ENCODE measurements at regions not wholly inside any gene's neighbourhood (a gene's known extent, or its start where the extent isn't known, plus 50 kb on each side); places are given as distances from the start of the nearest gene placed in this dataset.

DNA sequence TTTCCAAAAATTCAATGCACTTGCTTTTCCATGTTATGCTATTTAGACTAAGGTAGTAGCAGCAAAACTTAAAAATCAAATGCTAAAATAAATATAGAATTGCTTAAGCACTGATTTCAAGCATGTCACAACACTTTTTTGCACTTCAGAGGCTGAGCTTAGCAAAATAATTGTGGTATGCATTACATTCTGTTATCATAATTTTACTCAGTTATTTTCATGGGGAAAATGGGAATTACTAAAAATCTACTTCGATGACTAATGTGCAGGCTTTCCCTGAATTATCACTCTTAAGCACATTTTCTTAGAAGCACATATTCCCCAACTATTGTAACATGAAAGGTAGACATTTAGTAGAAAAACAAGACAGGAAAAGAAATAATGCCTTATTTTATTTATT, 322.4 kb upstream of the CBLB start:
- CTCF ChIA-PET: no interaction called here
- DNase-seq: no peak
- 79% methylated on average over 1 of the region's 1 CpG for WGBS (ENCODE audit: low lambda C conversion rate)

DNA sequence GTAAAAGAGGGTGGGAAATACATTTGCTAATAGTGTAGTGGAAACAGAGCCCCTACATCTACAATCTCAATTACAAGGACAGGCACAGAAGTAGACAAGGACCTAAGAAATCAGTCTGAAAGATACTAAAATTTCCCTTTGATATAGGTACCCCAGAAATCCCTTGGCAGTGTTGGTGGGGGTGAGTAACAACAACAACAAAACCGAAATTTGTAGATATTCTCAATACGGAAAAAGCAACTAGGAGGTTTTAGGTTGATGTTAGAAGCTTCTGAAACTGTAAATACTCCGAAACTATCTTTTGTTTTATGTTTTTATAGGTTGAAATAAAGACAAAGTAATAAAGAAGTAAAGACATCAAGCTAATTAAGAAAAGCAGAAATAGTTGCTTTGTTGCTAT, 323.1 kb upstream of the CBLB start:
- Histone ChIP-seq H4K20me1 (ENCODE audit: insufficient read depth) (no peaks in the 10 kb centered on the region), H3F3A (replicated peaks; ENCODE audit: insufficient read depth) (no peaks in the 10 kb centered on the region), H3K9me2 (0 out of 2 replicates have a peak, but pooled peaks cover 3% of the 10 kb centered on the region), H2AFZ (ENCODE audit: low read depth) (no peak overlapping the region), H3K79me2 (ENCODE audit: insufficient read depth) (no peaks in the 10 kb centered on the region), H3K4me2 (no peak overlapping the region), H3K4me1 (ENCODE audit: control insufficient read depth in 1 of 2, insufficient read depth in 2 of 2, low read depth in 1 of 2, low read length in 1 of 2) (no peaks in the 10 kb centered on the region; a peak in 1 of 4 replicates), H3K9me3 (no peaks in the 10 kb centered on the region), H3K9ac (no peak overlapping the region), H3K27ac (ENCODE audit: low read depth in 2 of 2, low read length in 1 of 2) (no peak overlapping the region), H3K4me3 (ENCODE audit: low read depth in 2 of 2, low read length in 1 of 2) (no peak overlapping the region), H3K36me3 (replicated peaks in 1 of 2; ENCODE audit: control insufficient read depth in 1 of 2, insufficient read depth in 2 of 2, low read length in 1 of 2) (no peaks in the 10 kb centered on the region), H3K27me3 (ENCODE audit: insufficient read depth) (no peaks in the 10 kb centered on the region)
- no peak for DNase-seq
- TF ChIP-seq, protein P1, sequence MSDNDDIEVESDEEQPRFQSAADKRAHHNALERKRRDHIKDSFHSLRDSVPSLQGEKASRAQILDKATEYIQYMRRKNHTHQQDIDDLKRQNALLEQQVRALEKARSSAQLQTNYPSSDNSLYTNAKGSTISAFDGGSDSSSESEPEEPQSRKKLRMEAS (IDR thresholded peaks at IDR 0.05; ENCODE audit: low read depth): no peak
- TF ChIP-seq FOXM1 (IDR thresholded peaks at IDR 0.05; ENCODE audit: low read depth) (no peak), FOXJ3 (CRISPR knock-in tag; IDR thresholded peaks at IDR 0.05) (no peak), RFX5 (IDR thresholded peaks at IDR 0.05; ENCODE audit: low read length) (no peak), NRF1 (IDR thresholded peaks at IDR 0.05; ENCODE audit: low read depth, low read length) (no peak), RCOR1 (IDR thresholded peaks at IDR 0.05; ENCODE audit: low read length) (no peak), ELF1 (IDR thresholded peaks at IDR 0.05) (no peak), RXRA (IDR thresholded peaks at IDR 0.05; ENCODE audit: borderline replicate concordance, low read depth) (no peak), FOSL2 (IDR thresholded peaks at IDR 0.05; ENCODE audit: borderline replicate concordance, low read depth) (no peak), CHD2 (IDR thresholded peaks at IDR 0.05; ENCODE audit: low read length, partially characterized antibody) (no peak), NFIC (IDR thresholded peaks at IDR 0.05; ENCODE audit: borderline replicate concordance) (no peak), YY1 (IDR thresholded peaks at IDR 0.05; ENCODE audit: low read depth) (no peak), MXI1 (IDR thresholded peaks at IDR 0.05; ENCODE audit: low read depth, low read length) (no peak), JUND (IDR thresholded peaks at IDR 0.05) (no peak), MEF2A (IDR thresholded peaks at IDR 0.05; ENCODE audit: borderline replicate concordance, low read depth) (no peak)
- TF ChIP-seq, protein P2, sequence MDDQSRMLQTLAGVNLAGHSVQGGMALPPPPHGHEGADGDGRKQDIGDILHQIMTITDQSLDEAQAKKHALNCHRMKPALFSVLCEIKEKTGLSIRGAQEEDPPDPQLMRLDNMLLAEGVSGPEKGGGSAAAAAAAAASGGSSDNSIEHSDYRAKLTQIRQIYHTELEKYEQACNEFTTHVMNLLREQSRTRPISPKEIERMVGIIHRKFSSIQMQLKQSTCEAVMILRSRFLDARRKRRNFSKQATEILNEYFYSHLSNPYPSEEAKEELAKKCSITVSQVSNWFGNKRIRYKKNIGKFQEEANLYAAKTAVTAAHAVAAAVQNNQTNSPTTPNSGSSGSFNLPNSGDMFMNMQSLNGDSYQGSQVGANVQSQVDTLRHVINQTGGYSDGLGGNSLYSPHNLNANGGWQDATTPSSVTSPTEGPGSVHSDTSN (IDR thresholded peaks at IDR 0.05): no peak
- TF ChIP-seq, protein P3, sequence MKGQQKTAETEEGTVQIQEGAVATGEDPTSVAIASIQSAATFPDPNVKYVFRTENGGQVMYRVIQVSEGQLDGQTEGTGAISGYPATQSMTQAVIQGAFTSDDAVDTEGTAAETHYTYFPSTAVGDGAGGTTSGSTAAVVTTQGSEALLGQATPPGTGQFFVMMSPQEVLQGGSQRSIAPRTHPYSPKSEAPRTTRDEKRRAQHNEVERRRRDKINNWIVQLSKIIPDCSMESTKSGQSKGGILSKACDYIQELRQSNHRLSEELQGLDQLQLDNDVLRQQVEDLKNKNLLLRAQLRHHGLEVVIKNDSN (IDR thresholded peaks at IDR 0.05; ENCODE audit: borderline replicate concordance, low read depth): no peak
- POLR2A ChIA-PET: no interaction called here
- 85% methylated on average over 3 of the region's 3 CpGs for WGBS (ENCODE audit: low lambda C conversion rate)
- CTCF ChIA-PET: no interaction called here

More for the DNA sequence above, 322.4 kb upstream of the CBLB start:
- H3K9me3 ChIP-seq: no peaks in the 10 kb centered on the region
- H3K4me3 ChIP-seq (ENCODE audit: low read depth in 2 of 2, low read length in 1 of 2): no peak overlapping the region
- 0 out of 2 replicates have a peak, but pooled peaks cover 3% of the 10 kb centered on the region for H3K9me2 ChIP-seq
- no peak overlapping the region for H2AFZ ChIP-seq (ENCODE audit: low read depth)
- H3K27me3 ChIP-seq (ENCODE audit: insufficient read depth): no peaks in the 10 kb centered on the region
- H3K79me2 ChIP-seq (ENCODE audit: insufficient read depth): no peaks in the 10 kb centered on the region
- H4K20me1 ChIP-seq (ENCODE audit: insufficient read depth): no peaks in the 10 kb centered on the region
- H3F3A ChIP-seq (replicated peaks; ENCODE audit: insufficient read depth): no peaks in the 10 kb centered on the region
- no peak overlapping the region for H3K27ac ChIP-seq (ENCODE audit: low read depth in 2 of 2, low read length in 1 of 2)
- H3K4me2 ChIP-seq: no peak overlapping the region
- POLR2A ChIA-PET: no interaction called here
- no peak for TF ChIP-seq GATA2 (CRISPR knock-in tag; IDR thresholded peaks at IDR 0.05)
- no peak for TF ChIP-seq POLR2AphosphoS5 (IDR thresholded peaks at IDR 0.05; ENCODE audit: low read depth, low read length)
- TF ChIP-seq RAD21 (IDR thresholded peaks at IDR 0.05; ENCODE audit: low read length): no peak
- no peak for TF ChIP-seq EZH2phosphoT487 (IDR thresholded peaks at IDR 0.05; ENCODE audit: borderline replicate concordance, low read depth)
- TF ChIP-seq, protein P2 (IDR thresholded peaks at IDR 0.05): no peak
- no peak for TF ChIP-seq RXRA (IDR thresholded peaks at IDR 0.05; ENCODE audit: borderline replicate concordance, low read depth)
- no peak for TF ChIP-seq CHD2 (IDR thresholded peaks at IDR 0.05; ENCODE audit: low read length, partially characterized antibody)
- no peak for TF ChIP-seq TCF12 (IDR thresholded peaks at IDR 0.05)
- no peak overlapping the region for H3K9ac ChIP-seq
- H3K36me3 ChIP-seq (replicated peaks in 1 of 2; ENCODE audit: control insufficient read depth in 1 of 2, insufficient read depth in 2 of 2, low read length in 1 of 2): no peaks in the 10 kb centered on the region
- H3K4me1 ChIP-seq (ENCODE audit: control insufficient read depth in 1 of 2, insufficient read depth in 2 of 2, low read depth in 1 of 2, low read length in 1 of 2): no peaks in the 10 kb centered on the region; a peak in 1 of 4 replicates

Measured in SK-N-SH (cell line).